GM21717 (cell line): ENCODE measurements at regions not wholly inside any gene's neighbourhood (a gene's known extent, or its start where the extent isn't known, plus 50 kb on each side); places are given as distances from the start of the nearest gene placed in this dataset.
"Not testable (repeated sequence)": the region's sequence is repeated elsewhere in the genome, so short reads cannot be mapped to it uniquely, and the experiment has no call there.

Experiments
- ATAC-seq: cut with Tn5 transposase; IDR thresholded peaks from one replicate; pipeline ENCODE4 v1.9.1; 2021; ENCODE audit warnings: mild to moderate bottlenecking, moderate library complexity; ENCODE audit not compliant: unreplicated experiment

DNA sequence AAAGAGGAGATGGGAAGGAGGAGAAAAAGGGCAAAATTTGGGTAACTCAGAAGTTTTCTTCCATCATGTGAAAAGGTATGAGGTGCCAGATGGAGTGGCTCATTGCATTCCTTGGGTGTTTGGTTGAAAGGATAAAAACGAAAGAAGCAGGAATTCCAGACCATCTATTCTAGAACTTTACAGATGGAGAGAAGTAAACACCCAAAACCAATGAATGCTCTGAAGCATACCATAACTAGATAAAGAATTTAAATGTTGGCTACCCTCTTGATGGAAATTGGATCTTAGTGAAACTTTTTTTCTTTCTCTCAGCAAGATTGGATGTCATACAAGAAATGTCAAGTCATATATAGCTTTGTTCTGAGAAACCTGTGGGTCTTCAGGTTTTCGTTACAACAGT lies 175.6 kb upstream of the FAR2 start:
- no peak for ATAC-seq

DNA sequence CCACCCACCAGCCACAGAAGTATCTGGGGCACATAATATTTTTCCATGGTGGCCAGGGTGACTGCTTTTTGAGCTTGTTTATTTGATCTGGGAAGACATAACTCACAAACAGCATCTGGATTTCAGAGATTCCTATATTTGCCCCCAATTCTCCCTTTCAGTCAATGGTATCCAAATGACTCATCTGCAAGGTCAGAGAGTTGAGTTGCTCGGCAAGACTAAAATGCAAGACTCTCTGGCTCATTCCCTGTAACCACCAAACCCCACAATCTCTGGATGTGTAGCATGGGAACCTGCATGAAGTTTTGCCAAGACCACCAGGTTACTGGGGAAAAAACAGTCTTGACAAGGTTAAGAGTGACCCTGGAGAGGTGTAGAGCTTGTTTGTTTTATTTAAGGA lies 174.9 kb upstream of the FAR2 start:
- no peak for ATAC-seq

DNA sequence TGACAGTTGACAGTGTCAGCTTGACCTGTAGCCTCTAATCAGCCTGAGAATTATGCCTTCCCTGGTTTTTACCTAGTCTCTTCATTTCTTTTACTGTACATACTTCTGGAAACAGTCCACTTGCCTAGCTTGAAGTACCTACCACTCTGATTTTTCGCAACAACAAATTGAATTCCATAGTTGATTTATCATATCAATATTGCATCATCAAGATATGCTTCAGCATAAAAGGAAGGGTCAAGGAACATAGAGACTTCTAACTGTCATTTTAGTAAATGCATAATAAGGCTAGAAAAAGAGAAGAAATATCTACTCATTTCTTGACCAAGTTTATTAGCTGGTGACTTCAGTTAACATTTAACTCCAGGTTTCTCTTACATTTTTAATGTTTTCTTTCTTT lies 174.2 kb upstream of the FAR2 start:
- ATAC-seq: no peak

DNA sequence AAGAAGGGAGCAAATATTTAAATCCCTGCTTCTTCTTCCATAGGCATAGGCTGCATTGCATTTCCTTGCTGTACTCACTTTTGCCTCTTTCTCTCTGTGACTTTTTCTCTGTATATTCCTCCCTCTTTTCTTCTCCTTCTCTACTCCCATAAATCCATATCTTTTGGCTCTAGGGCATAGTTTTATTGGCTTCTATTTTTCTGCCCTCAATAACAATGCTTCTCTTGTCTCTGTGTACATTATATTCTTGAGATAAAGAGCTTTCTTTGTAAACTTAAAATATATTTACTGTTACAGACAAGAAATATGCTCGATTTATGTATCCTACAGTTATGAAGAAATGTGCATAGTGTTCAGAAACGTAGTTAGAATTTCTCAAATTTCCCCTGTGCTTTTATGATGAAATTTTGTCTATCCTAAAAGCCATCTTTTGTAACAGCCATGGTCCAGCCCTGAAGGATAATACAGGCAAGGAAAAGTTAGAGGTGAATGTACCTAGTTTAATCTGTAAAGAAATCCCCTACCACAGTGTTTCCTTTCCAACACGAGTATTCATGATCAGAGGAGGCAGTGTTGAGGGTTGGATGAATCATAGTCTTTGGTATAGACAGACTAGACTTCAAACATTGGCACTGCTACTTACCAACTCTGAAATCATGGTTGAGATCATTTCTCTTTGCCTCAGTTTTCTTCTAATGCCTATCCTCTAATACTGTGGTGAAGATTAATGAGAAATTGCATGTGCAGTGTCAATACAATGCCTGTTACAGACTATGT lies 173.3 kb upstream of the FAR2 start:
- no peak for ATAC-seq

DNA sequence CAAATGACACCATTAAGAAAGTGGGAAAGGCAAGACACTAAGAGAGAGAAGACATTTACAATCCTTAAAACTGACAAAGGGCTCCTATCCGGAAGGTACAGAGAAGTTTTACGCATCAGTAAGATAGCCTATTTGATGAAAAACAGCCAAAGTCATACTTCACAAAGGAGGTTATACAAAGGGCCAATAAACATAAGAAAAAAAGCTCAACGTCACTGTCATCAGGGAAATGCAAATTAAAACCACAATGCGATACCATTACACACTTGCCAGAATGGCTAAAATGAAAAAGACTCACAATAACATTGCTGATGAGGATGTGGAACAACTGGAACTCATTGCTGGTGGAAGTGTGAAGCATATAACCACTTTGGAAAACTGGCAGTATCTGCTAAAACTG lies 168.6 kb upstream of the FAR2 start:
- ATAC-seq: no peak

DNA sequence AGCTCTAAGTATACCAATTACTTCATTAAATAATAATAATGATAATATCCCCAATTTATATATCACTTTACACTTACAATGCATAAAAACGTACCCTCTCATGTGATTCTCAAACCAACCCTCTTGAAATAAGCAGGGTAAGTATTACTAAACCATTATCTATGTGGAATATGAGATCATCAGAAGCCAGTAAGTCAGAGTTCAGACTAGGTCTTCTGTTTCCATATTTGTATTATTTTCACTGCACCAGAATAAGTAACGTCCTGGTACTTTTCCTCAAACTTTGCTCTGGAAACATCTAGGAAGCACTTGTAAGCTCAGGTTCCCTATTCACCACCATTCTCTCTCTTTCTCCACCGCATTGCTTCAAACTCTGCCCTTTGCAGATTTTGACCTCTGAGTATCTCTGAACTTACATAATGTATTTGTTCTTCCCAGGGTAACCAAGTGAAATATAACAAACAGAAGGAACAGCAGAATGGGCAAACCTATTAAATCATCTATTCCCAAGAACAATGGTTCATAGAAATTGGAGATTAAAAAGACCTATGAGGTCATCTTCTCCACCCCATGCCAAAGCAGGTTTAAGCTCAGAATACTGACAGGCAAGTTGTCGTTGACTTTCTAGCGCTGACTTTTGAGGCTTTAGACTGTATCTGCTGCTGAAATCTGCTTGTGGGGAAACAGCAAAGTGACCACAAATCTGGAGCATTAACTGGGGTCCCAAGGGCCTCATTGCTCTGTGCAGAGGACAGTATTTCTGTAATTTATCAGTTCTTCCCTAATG lies 161.3 kb upstream of the FAR2 start:
- no peak for ATAC-seq

DNA sequence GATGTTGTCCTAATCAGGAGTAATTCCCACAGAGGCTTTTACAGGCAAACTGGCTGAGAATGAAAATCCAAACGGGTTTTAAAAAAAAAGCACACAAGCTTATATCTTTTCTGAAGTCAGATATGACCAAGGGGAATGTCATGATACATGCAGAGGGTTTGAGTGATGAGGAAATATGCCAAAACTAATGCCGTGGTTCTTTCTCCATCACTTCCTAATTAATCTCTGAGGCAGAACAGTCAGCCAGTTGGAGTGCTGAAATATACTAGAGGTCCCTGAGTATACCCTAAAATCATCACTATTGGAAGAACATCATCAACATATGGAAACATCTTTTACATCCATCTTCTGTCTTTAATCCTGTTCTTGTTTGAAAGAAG lies 160.8 kb upstream of the FAR2 start:
- no peak for ATAC-seq

DNA sequence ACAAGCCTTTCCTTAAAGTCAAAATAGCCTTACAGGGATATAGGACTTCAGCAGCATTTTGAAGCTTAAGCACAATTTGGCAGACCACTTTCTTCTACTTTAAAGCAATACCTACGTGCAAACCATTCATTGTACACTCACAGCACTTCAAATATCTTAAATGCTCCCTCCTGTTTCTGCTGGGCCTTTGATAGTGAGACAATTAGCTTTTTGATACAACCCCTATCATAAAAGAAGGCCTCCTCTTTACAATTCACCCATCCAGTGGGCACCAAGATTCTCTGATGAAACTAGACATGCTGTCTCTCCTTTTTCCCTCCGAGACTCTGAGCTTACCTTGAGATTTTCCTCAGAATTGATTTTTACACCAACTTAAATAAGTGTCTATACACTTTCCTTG lies 157.5 kb upstream of the FAR2 start:
- ATAC-seq: no peak

DNA sequence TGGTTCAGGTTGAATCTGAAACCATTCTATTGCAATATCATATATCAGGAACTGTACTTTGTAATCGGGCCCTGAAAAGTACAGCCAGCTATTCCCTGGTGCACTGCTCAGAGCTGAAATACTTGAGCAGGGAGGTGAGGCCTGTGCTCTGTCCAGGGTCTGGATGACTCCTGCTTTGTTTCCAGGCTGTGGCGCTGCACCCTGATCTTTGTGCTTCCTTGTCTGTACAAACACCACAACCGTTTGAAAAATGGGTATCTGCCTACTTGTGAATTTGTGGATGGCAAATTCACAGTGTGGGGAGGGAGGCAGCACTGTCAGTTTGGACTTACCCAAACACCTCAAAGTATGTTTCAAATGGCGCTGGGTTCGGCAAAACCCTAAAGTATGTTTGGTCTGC lies 155.4 kb upstream of the FAR2 start:
- no peak for ATAC-seq

DNA sequence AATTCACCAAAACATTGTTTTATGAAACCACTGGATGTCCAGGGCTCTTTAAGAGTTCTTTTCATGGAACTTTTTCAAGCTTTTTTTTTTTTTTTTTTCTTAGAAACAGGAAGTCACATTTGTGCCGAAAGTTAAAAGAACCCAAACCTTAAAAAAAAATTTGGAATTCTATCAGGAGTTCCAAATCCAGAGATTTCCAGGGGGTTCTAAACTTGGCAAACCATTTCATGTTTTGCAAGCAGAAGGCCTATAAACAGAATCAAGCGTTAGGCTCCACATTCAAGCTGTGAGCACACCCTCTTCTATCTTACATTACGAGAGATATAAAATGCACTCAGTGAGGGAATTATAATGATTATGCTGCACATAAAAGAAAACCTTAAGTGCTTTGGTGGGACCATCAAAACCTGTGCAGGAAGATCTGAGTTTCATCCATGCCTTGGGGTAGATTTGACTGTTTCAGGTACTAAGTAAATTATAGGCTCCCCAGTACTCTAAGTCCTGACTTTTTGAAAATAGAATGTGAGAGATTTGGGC lies 154.8 kb upstream of the FAR2 start:
- no peak for ATAC-seq

DNA sequence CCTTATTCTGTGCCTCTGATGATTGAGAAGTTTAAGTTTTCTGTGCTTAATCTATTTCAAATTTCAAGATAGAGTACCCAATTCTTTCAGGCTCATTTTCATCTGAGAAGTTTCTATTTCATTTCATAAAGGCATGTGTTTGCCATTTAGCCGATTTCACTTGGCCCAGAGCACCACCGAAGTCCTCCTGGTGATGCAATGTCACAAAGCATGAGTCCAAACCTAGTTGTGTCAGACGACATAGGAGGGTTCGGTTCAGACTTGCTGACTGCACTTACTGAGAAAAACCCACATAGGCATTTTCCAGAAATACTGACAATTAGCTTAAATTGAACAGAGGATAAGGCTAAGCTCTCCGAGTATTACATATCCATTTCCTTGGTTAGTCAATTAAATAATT lies 152.4 kb upstream of the FAR2 start:
- ATAC-seq: no peak

DNA sequence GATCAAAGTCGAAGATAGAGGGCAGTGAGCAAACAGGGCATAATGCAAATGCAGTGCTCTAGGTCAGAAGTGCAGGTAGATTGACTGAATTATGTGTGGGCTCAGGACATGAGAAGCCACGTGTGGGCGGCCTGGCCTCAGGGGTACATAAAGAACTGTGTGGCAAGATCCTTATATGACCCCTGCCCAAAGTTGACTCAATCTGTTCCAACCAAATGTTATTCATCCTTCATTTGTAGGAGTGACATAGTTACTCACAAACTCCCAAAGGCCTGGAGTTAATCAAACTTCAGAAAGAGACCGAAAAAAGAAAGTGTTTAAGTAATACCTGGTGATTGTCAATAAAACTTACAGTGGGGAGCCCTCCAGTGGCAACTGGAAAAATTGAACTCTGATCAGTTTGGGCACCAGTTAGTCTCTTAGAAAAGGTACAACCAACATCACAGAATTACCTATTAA lies 150.4 kb upstream of the FAR2 start:
- ATAC-seq: no peak

DNA sequence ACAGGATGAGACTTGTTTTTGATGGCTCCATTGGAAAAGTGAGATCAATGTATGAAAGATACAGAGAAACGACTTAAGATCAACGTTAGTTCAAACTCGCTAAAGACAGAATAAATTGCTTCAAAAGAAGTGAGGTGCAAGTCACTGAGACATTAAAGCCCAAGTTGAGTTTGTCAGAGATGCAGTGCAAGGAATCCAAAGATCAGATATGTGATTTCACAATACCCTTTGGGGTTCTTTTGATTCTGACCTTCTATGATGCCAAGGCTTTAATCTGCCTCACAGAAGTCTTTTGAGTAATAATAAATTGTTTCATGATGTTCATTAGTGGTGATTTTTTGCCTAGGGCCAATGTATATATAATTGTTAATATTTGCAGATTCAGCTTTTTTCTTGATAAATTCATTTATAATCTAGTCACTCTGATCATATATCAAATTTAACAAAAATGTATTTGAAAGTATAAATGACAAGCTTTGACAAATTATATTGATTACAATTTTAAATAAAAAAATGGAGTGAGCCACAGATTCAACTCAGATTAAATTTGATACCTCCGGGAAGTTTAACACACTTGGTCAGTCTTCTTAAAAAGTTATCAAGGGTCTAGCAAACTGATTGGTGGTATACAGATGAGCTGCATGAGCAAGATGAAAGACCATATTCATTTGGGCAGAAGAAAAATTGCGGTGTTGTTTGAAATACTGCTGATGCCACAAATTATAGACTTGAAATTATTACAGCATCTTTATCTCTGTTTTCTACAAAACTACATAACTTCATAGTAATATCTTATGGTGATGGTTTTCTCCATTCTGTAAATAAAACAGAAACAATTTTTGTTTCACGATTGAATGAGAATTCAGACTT lies 144.8 kb upstream of the FAR2 start:
- no peak for ATAC-seq

DNA sequence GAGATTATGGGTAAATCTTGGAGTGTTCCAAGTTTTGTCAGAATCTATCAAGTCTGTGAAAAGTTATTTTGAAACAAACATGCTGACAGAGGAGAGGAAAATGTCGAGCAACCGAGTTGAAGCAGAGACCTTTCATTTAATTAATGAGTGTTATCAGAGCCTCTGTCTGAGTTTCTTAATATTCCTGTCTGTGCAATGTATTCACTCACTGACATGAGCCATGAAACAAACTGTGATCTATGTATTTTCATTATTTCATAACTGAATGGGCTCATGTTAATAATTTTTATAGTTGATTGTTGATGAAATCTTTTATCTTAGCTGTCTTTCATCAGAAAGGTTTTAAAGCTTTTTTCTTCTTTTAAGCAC lies 144.2 kb upstream of the FAR2 start:
- ATAC-seq: no peak

DNA sequence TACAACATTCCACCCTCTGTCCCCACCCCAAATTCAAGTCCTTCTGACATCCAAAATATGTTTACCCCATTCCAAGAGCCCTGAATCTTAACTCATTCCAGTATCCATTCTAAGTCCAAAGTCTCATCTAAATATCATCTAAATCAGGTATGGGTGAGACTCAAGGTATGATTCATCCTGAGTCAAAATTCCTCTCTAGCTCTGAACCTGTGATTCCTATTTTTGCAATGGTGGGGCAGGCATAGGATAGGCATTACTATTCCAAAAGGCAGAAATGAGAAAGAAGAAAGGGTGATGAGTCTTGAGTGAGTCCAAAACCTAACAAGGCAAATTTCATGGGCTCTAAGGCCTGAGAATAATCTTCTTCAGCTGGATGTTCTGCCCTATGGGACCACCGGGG lies 140.3 kb upstream of the FAR2 start:
- ATAC-seq: no peak

DNA sequence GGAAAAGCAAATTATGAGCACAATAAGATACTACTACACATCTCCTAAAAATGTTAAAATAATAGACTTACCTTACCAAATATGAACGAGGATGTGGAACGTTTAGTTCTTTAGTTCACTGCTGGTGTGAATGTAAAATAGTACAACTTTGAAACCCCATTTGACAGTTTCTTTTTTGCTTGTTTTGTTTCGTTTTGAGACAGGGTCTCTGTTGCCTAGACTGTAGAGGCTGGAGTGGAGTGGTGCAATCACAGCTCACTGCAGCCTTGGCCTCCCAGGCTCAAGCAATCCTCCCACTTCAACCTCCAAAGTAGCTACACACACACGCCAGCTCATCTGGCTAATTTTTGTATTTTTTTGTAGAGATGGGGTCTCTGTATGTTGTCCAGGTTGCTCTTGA lies 136.4 kb upstream of the FAR2 start:
- no peak for ATAC-seq

DNA sequence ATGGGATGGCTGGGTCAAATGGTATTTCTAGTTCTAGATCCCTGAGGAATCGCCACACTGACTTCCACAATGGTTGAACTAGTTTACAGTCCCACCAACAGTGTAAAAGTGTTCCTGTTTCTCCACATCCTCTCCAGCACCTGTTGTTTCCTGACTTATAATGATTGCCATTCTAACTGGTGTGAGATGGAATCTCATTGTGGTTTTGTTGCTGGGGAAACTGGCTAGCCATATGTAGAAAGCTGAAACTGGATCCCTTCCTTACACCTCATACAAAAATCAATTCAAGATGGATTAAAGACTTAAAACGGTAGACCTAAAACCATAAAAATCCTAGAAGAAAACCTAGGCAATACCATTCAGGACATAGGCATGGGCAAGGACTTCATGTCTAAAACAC lies 131.5 kb upstream of the FAR2 start:
- ATAC-seq: not testable (repeated sequence)

DNA sequence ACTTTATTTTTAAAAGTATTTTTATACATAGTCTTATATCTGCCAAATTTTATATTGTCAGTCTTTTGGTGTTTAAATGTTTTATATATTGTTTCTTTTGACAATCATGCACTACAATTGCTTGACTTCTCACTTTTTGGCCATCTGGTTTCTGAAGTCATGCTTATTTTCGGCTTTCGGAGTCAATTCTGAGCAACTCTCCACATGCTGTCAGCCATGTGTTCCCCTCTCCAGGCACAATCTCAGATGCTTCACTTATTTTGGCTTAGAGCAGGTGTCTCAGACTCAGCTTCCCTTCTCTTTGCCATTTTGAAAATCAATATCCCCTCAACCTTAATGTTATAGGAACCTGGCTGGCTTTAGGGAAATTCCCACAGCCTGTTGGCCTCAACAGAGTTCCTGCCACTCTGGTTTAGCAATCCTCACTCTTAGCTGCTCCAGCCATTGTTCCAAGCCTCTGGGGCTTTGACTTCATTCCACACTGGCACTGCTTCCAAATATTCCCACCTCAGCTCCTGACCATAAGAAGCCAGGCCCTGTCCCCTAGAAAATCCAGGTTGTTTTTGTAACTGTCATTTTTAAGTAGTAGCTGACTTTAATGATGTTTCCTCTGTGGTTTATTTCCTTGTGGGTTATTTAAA lies 125.5 kb upstream of the FAR2 start:
- no peak for ATAC-seq

DNA sequence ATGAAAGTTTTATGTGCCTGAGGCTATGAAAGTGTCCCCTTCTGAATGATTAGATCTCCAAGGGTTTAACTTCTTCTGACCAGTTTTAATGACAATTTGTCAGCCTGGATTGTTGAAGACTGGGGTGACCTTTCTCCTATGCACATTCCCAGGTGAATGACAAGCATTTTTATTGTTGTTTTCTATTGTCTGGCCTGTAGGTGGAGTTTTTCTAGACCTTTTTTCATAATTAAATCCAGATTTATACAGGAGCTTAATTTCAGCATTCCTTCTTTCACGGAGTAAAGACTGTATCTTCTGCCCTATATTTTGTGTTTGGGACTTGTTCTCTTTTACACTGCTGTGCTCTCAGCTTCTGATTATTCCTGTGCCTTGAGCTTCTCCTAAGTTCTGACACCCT lies 125.0 kb upstream of the FAR2 start:
- ATAC-seq: no peak

DNA sequence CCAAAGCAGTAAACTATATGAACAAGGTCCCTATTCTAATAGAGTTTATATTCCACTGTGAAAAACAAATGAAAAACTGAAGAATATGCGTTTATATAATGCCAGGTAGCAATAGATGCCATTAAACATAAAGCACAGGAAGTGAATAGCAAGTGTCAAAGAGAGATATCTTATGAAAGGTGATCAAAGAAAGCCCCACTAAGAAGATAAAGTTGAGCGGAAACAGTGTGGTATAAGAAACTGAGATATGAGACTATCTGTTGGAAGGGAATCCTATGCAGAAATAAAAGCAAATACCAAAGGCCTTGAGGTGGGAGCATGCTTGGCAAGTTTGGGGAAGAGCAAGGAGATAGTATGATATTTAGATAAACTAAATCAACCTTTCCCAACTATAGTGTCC lies 123.1 kb upstream of the FAR2 start:
- ATAC-seq: no peak

DNA sequence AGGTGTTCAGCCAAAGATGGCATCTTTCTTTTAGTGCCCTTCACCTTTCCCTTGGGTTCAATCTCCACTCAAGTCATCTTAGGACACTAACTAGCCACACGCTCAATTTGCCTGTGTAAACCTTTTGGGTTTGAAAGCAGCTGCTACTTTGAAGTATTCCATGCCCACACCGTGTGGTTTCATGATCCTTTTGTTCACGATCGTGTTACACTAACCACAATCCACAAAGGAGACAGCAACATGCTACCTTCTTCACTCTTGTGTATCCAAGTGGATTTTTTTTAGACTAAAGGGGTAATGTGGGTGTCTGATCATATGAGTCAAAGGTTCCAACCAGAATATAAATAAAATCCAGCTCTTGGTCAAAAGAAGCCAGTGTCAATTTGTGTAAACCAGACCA lies 122.7 kb upstream of the FAR2 start:
- ATAC-seq: no peak
